Adipocyte (in vitro differentiated cells): ENCODE measurements at regions not wholly inside any gene's neighbourhood (a gene's known extent, or its start where the extent isn't known, plus 50 kb on each side); places are given as distances from the start of the nearest gene placed in this dataset.
"Not testable (repeated sequence)": the region's sequence is repeated elsewhere in the genome, so short reads cannot be mapped to it uniquely, and the experiment has no call there.

Source experiments
- DNase-seq: peaks from one replicate; pipeline ENCODE4 v3.0.0-alpha.2; 2015; ENCODE audit warnings: low read depth
- H3K27me3 ChIP-seq: replicated peaks from 2 replicates; pipeline ENCODE4 v1.7.0; 2013; ENCODE audit warnings: mild to moderate bottlenecking, low read length, moderate library complexity; ENCODE audit not compliant: control insufficient read depth, insufficient read depth
- H3K36me3 ChIP-seq: 2 replicates; pipeline ENCODE4 v1.7.0; 2013; ENCODE audit warnings: low read length, mild to moderate bottlenecking, moderate library complexity; ENCODE audit not compliant: control insufficient read depth, insufficient read depth, severe bottlenecking
- H3K4me1 ChIP-seq: 2 replicates; pipeline ENCODE4 v1.7.0; 2013; ENCODE audit warnings: mild to moderate bottlenecking, low read length, moderate library complexity; ENCODE audit not compliant: control insufficient read depth, insufficient read depth
- H3K4me3 ChIP-seq: 2 replicates; pipeline ENCODE4 v1.7.0; 2013; ENCODE audit warnings: mild to moderate bottlenecking, low read length, moderate library complexity
- H3K9ac ChIP-seq: 2 replicates; pipeline ENCODE4 v1.7.0; 2013; ENCODE audit warnings: mild to moderate bottlenecking, low read length, moderate library complexity
- H3K9me3 ChIP-seq: 2 replicates; pipeline ENCODE4 v1.7.0; 2013; ENCODE audit warnings: mild to moderate bottlenecking, low read length, moderate library complexity; ENCODE audit not compliant: control insufficient read depth

- peak; percentile 87 for DNase-seq
- Histone ChIP-seq H3K9ac (no peak overlapping the region), H3K4me3 (no peak overlapping the region), H3K4me1 (peaks cover 12% of the 10 kb centered on the region), H3K27me3 (no peaks in the 10 kb centered on the region), H3K9me3 (no peaks in the 10 kb centered on the region), H3K36me3 (no peaks in the 10 kb centered on the region)
These were observed 1245.8 kb downstream of the CDH11 start for GRCh38 chr16:63876103-63876502.

GRCh38 chr16:63860700-63861099 lies 1261.2 kb downstream of the CDH11 start:
- H3K36me3 ChIP-seq, H3K4me3 ChIP-seq, H3K4me1 ChIP-seq, H3K9ac ChIP-seq, H3K27me3 ChIP-seq, DNase-seq, H3K9me3 ChIP-seq: not testable (repeated sequence)

GRCh38 chr16:63856537-63856936 lies 1265.3 kb downstream of the CDH11 start:
- H3K4me1 ChIP-seq, result no peaks in the 10 kb centered on the region
- no peaks in the 10 kb centered on the region for H3K27me3 ChIP-seq
- no peak overlapping the region for H3K4me3 ChIP-seq
- H3K36me3 ChIP-seq, result no peaks in the 10 kb centered on the region
- H3K9me3 ChIP-seq, result no peaks in the 10 kb centered on the region
- no peak for DNase-seq
- H3K9ac ChIP-seq, result no peak overlapping the region

- H3K36me3 ChIP-seq, result no peaks in the 10 kb centered on the region
- H3K4me1 ChIP-seq, result no peaks in the 10 kb centered on the region
- DNase-seq, result no peak
- no peaks in the 10 kb centered on the region for H3K27me3 ChIP-seq
- no peak overlapping the region for H3K9ac ChIP-seq
- H3K4me3 ChIP-seq, result no peak overlapping the region
- H3K9me3 ChIP-seq, result no peaks in the 10 kb centered on the region
These were observed 1270.9 kb downstream of the CDH11 start for GRCh38 chr16:63850979-63851378.

- H3K4me3 ChIP-seq, result no peak overlapping the region
- H3K9ac ChIP-seq, result no peak overlapping the region
- no peaks in the 10 kb centered on the region for H3K36me3 ChIP-seq
- no peak for DNase-seq
- H3K9me3 ChIP-seq, result peaks cover 28% of the 10 kb centered on the region
- no peaks in the 10 kb centered on the region for H3K27me3 ChIP-seq
- H3K4me1 ChIP-seq, result no peaks in the 10 kb centered on the region
These were observed 1280.6 kb downstream of the CDH11 start for GRCh38 chr16:63841271-63841670.

GRCh38 chr16:63830061-63830460 lies 1291.8 kb downstream of the CDH11 start:
- Histone ChIP-seq H3K36me3 (no peaks in the 10 kb centered on the region), H3K9ac (no peak overlapping the region), H3K4me3 (no peak overlapping the region), H3K9me3 (no peaks in the 10 kb centered on the region), H3K4me1 (no peaks in the 10 kb centered on the region), H3K27me3 (no peaks in the 10 kb centered on the region)
- DNase-seq, result no peak

DNA sequence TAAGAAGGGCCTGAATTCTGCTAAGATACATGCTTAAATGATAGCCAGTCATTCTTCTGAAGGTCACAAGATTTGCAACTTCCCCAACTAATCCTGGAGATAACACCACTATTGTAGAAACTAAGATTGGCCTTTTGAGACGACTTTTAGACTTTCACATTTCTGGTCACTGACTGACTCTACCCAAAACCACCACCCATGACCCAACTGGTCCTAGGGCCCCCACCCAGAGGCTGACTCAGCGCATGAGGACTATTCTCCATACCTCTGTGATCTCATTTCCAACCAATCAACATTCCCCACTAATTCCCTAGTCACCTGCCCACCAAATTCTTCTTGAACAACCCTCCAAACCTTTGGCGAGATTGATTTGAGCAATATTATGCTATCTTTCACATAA lies 1299.0 kb downstream of the CDH11 start:
- no peak for DNase-seq
- H3K9me3 ChIP-seq, result peaks cover 5% of the 10 kb centered on the region
- H3K27me3 ChIP-seq, result no peaks in the 10 kb centered on the region

GRCh38 chr16:63816276-63816675 lies 1305.6 kb downstream of the CDH11 start:
- Histone ChIP-seq H3K9ac (no peak overlapping the region), H3K27me3 (no peaks in the 10 kb centered on the region), H3K9me3 (peaks cover 9% of the 10 kb centered on the region), H3K4me1 (no peaks in the 10 kb centered on the region), H3K36me3 (no peaks in the 10 kb centered on the region), H3K4me3 (no peak overlapping the region)
- no peak for DNase-seq

More for the DNA sequence above, 1299.0 kb downstream of the CDH11 start:
- H3K9ac ChIP-seq, result no peak overlapping the region
- no peaks in the 10 kb centered on the region for H3K36me3 ChIP-seq
- H3K4me1 ChIP-seq, result no peaks in the 10 kb centered on the region
- H3K4me3 ChIP-seq, result no peak overlapping the region

GRCh38 chr16:63813862-63814261 lies 1308.0 kb downstream of the CDH11 start:
- Histone ChIP-seq H3K4me3 (no peak overlapping the region), H3K9me3 (peaks cover 5% of the 10 kb centered on the region), H3K9ac (no peak overlapping the region), H3K4me1 (no peaks in the 10 kb centered on the region), H3K27me3 (no peaks in the 10 kb centered on the region), H3K36me3 (no peaks in the 10 kb centered on the region)
- no peak for DNase-seq

DNA sequence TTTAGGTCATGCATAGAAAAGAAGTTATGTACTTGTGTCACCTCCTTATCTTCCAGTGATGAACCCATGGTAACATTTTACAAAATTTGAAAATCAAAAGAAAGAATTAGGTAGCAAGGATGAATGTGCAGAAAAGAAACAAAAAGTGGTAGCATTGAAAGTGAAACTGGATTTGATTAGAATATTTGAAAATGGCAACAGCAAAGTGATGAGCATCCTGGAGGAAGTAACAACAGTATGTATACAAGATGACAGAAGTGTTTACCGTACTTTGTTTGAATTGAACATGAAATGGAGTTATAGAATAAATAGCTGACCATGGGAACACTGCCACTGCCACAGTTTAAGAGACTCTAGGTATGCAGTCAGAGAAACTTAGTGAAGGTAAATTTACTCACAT lies 1313.1 kb downstream of the CDH11 start:
- Histone ChIP-seq H3K36me3 (no peaks in the 10 kb centered on the region), H3K9me3 (no peaks in the 10 kb centered on the region), H3K27me3 (no peaks in the 10 kb centered on the region), H3K9ac (no peak overlapping the region), H3K4me1 (no peaks in the 10 kb centered on the region), H3K4me3 (no peak overlapping the region)
- DNase-seq, result no peak

DNA sequence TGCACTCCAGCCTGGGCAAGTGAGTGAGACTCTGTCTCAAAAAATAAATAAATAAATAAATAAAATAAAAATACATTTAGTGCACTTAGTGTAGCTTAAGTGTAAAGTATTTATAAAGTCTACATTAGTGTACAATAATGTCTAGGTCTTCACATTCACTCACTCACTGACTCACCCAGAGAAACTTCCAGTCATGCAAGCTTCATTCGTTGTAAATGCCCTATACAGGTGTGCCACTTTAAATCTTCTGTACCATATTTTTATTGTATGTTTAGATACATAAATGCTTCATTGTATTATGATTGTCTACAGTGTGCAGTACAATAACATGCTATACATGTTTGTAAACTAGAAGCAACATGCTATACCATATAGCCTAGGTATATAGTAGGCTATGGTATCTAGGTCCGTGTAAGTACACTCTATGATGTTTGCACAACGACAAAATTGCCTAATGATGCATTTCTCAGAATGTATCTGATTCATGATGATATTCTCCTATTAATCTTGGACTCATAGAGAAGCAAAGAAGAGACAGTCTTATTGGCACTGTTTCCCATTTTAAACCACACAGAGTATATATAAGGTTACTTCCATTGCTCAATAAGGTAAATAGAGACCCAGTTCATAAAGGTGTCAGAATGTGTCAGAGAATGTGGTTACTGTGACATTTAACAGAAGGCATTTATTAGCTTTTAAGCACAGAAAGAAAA lies 1314.9 kb downstream of the CDH11 start:
- Histone ChIP-seq H3K27me3 (no peaks in the 10 kb centered on the region), H3K9me3 (no peaks in the 10 kb centered on the region), H3K9ac (no peak overlapping the region), H3K36me3 (no peaks in the 10 kb centered on the region), H3K4me3 (no peak overlapping the region), H3K4me1 (no peaks in the 10 kb centered on the region)
- DNase-seq, result no peak

GRCh38 chr16:63804126-63804525 lies 1317.7 kb downstream of the CDH11 start:
- H3K9me3 ChIP-seq, result no peaks in the 10 kb centered on the region

More at GRCh38 chr16:63804126-63804525, 1317.7 kb downstream of the CDH11 start:
- H3K36me3 ChIP-seq, result no peaks in the 10 kb centered on the region
- no peak overlapping the region for H3K4me3 ChIP-seq
- no peak overlapping the region for H3K9ac ChIP-seq
- H3K4me1 ChIP-seq, result no peaks in the 10 kb centered on the region
- no peaks in the 10 kb centered on the region for H3K27me3 ChIP-seq
- DNase-seq, result no peak
